ENCODE measurements at regions not wholly inside any gene's neighbourhood (a gene's known extent, or its start where the extent isn't known, plus 50 kb on each side); places are given as distances from the start of the nearest gene placed in this dataset.

DNA sequence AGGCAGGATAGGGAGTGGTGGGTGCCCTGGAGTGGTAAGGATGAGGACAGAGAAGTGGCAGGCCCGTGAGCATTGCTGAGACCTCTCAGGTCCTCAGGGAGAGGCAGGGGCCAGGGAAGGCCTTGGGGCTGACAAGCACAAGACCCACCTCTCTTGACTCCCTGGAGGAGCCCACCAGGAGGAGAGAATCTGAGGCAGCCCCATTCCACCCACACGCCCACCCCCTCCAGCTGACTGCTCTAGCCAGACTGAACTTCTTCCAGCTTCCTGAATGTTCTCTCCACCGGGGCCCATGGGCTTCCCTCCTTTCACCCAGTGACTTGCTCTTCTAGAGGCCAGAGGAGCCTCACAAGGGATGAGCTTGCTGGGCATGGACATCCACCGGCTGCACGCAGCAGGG lies 1403.0 kb downstream of the BRD1 start:
- Histone ChIP-seq H3K27ac (ENCODE audit: insufficient read depth, low read length) (no peak overlapping the region), H3K9me3 (ENCODE audit: control insufficient read depth, insufficient read depth, low read length) (peaks cover 63% of the 10 kb centered on the region), H3K4me2 (ENCODE audit: low read depth, low read length) (no peak overlapping the region), H2AFZ (replicated peaks; ENCODE audit: low read length, poor library complexity) (no peak overlapping the region), H3K18ac (ENCODE audit: low read depth, low read length) (no peak overlapping the region), H2BK5ac (ENCODE audit: low read depth, low read length, poor library complexity, severe bottlenecking) (no peak overlapping the region), H3K9me1 (ENCODE audit: insufficient read depth, low read length) (no peaks in the 10 kb centered on the region), H3K9ac (ENCODE audit: low read depth, low read length) (no peak overlapping the region), H4K91ac (ENCODE audit: insufficient read depth, low read depth, low read length) (no peak overlapping the region), H2AK5ac (ENCODE audit: low read depth, low read length) (no peak overlapping the region), H3K14ac (replicated peaks; ENCODE audit: low read depth, low read length) (no peak overlapping the region), H3K4ac (ENCODE audit: low read depth, low read length) (no peak overlapping the region), H3K36me3 (ENCODE audit: control insufficient read depth, insufficient read depth, low read length) (no peaks in the 10 kb centered on the region), H2BK20ac (ENCODE audit: low read depth, low read length) (no peak overlapping the region), H3K4me3 (ENCODE audit: insufficient read depth, low read depth, low read length) (no peak overlapping the region), H4K8ac (ENCODE audit: low read depth in 2 of 2, low read length in 2 of 2) (no peak overlapping the region), H2BK120ac (ENCODE audit: low read depth, low read length) (no peak overlapping the region), H4K20me1 (ENCODE audit: insufficient read depth, low read length) (no peaks in the 10 kb centered on the region), H3K23ac (ENCODE audit: low read depth, low read length) (no peak overlapping the region), H4K5ac (ENCODE audit: low read depth, low read length) (no peak overlapping the region), H3K4me1 (ENCODE audit: control insufficient read depth, insufficient read depth, low read length) (no peaks in the 10 kb centered on the region), H3K56ac (ENCODE audit: extremely low read depth, insufficient read depth, low read length) (no peak overlapping the region), H3K79me1 (ENCODE audit: low read depth in 1 of 2, low read length in 2 of 2) (no peaks in the 10 kb centered on the region), H2BK15ac (ENCODE audit: low read depth, low read length) (no peak overlapping the region), H3K27me3 (ENCODE audit: control insufficient read depth, insufficient read depth, low read length) (no peaks in the 10 kb centered on the region), H2AK9ac (replicated peaks; ENCODE audit: low read depth, low read length, poor library complexity) (no peak overlapping the region)
- BruUV-seq (replicated peaks), result no TSS peak
- ChIA-PET POLR2A (ENCODE audit: unreplicated experiment) (no interaction called here), CTCF (no interaction called here)
- 92% methylated on average over 2 of the region's 5 CpGs; no CpG with 5 or more reads in 1 of the 2 experiments for WGBS, 2 experiments (ENCODE audit: extremely low coverage in 2 of 2, insufficient read length in 1 of 2)
- no peak for ATAC-seq (ENCODE audit: low read depth)
- DNase-seq, result no peak
- dilution Hi-C loops (cut with HindIII; ENCODE audit: low sequenced_read_pairs, unreplicated experiment) (no loop called here), intact Hi-C loops (cut with micrococcal nuclease) (no loop called here), in situ Hi-C loops (cut with MboI; ENCODE audit: low sequenced_read_pairs) (no loop called here)
- TF ChIP-seq BHLHE40 (IDR thresholded peaks at IDR 0.05; ENCODE audit: low read depth, low read length) (no peak), CHD1 (IDR thresholded peaks at IDR 0.05; ENCODE audit: low read depth, low read length) (no peak), MAZ (IDR thresholded peaks at IDR 0.05; ENCODE audit: borderline replicate concordance, low read depth, low read length) (no peak), RFX5 (IDR thresholded peaks at IDR 0.05; ENCODE audit: low read depth, low read length) (no peak), POLR2A (IDR thresholded peaks at IDR 0.05; ENCODE audit: low read depth, low read length) (no peak), FOS (IDR thresholded peaks at IDR 0.05; ENCODE audit: low read depth, low read length) (no peak), MAFK (IDR thresholded peaks at IDR 0.05; ENCODE audit: low read depth, low read length) (no peak), CEBPB (IDR thresholded peaks at IDR 0.05; ENCODE audit: low read depth, low read length) (no peak), RAD21 (IDR thresholded peaks at IDR 0.05; ENCODE audit: low read length) (no peak), NFE2L2 (IDR thresholded peaks at IDR 0.05; ENCODE audit: low read depth, low read length) (no peak), SMC3 (IDR thresholded peaks at IDR 0.05; ENCODE audit: low read depth, low read length) (no peak), MXI1 (IDR thresholded peaks at IDR 0.05; ENCODE audit: borderline replicate concordance, low read depth, low read length) (no peak), CTCF (conservative IDR thresholded peaks at IDR 0.05; ENCODE audit: low read depth, low read length) (no peak), RCOR1 (IDR thresholded peaks at IDR 0.05; ENCODE audit: insufficient replicate concordance, low read length) (no peak)
- TF ChIP-seq, protein P1, sequence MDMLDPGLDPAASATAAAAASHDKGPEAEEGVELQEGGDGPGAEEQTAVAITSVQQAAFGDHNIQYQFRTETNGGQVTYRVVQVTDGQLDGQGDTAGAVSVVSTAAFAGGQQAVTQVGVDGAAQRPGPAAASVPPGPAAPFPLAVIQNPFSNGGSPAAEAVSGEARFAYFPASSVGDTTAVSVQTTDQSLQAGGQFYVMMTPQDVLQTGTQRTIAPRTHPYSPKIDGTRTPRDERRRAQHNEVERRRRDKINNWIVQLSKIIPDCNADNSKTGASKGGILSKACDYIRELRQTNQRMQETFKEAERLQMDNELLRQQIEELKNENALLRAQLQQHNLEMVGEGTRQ (IDR thresholded peaks at IDR 0.05; ENCODE audit: low read depth, low read length), result no peak
- TF ChIP-seq, protein P2, sequence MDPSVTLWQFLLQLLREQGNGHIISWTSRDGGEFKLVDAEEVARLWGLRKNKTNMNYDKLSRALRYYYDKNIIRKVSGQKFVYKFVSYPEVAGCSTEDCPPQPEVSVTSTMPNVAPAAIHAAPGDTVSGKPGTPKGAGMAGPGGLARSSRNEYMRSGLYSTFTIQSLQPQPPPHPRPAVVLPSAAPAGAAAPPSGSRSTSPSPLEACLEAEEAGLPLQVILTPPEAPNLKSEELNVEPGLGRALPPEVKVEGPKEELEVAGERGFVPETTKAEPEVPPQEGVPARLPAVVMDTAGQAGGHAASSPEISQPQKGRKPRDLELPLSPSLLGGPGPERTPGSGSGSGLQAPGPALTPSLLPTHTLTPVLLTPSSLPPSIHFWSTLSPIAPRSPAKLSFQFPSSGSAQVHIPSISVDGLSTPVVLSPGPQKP (IDR thresholded peaks at IDR 0.05; ENCODE audit: borderline replicate concordance, low read depth, low read length), result no peak

All from IMR-90 (cell line).